Sigmoid colon (tissue), 4 donors: ENCODE measurements at regions not wholly inside any gene's neighbourhood (a gene's known extent, or its start where the extent isn't known, plus 50 kb on each side); places are given as distances from the start of the nearest gene placed in this dataset.

ENCODE experiments used
- POLR2AphosphoS5 ChIP-seq, 4 donors: sonication (generic); formaldehyde crosslinking; IDR thresholded peaks; one replicate each; pipeline ENCODE4 v1.6.1; 2017; ENCODE audit warnings: antibody characterized with exemption in 4 of 4
- TF ChIP-seq, protein P1 (sequence below), 4 experiments: fragments of 450-650 bp in 3 of 4; fragments of 200-600 bp in 1 of 4; IDR thresholded peaks; one replicate each; pipeline ENCODE4 v1.5.1; 2016 to 2019; ENCODE audit warnings: antibody characterized with exemption in 4 of 4, mild to moderate bottlenecking in 3 of 4, moderate library complexity in 2 of 4

DNA sequence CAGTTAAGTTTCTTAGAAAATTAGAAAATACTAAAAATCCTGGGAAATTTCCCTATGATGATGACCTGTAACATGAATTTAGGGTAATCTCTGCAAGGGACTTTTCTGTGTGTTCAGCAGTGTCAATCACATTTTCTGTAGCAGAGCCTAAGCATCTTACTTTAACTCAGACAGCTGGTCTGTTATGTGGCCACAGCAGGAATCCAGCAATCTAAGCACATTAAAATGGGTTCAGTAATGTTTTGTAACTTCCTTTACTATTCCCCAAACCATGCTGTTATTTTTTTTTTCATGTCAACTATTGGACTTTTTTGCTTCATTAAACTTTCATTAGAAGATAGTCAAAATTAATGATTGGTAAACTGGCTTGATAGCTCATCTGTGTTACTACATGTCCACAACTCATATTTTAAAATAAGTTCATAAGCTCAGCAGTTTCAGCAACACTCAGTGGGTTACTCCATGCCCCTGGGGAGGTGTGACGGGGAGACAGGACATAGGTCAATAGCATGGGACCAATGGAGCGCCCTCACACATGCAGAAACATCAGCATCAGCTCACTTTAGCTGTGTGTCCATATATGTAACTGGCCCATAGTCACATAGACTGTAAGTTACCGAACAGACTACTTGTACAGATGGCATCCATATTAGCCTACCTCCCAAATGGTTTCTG, 168.0 kb upstream of the PACRGL start:
- TF ChIP-seq, protein P1, sequence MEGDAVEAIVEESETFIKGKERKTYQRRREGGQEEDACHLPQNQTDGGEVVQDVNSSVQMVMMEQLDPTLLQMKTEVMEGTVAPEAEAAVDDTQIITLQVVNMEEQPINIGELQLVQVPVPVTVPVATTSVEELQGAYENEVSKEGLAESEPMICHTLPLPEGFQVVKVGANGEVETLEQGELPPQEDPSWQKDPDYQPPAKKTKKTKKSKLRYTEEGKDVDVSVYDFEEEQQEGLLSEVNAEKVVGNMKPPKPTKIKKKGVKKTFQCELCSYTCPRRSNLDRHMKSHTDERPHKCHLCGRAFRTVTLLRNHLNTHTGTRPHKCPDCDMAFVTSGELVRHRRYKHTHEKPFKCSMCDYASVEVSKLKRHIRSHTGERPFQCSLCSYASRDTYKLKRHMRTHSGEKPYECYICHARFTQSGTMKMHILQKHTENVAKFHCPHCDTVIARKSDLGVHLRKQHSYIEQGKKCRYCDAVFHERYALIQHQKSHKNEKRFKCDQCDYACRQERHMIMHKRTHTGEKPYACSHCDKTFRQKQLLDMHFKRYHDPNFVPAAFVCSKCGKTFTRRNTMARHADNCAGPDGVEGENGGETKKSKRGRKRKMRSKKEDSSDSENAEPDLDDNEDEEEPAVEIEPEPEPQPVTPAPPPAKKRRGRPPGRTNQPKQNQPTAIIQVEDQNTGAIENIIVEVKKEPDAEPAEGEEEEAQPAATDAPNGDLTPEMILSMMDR (IDR thresholded peaks at IDR 0.05): no peak
- TF ChIP-seq POLR2AphosphoS5 (IDR thresholded peaks at IDR 0.05): no peak
